ENCODE measurements at regions not wholly inside any gene's neighbourhood (a gene's known extent, or its start where the extent isn't known, plus 50 kb on each side); places are given as distances from the start of the nearest gene placed in this dataset.

DNA sequence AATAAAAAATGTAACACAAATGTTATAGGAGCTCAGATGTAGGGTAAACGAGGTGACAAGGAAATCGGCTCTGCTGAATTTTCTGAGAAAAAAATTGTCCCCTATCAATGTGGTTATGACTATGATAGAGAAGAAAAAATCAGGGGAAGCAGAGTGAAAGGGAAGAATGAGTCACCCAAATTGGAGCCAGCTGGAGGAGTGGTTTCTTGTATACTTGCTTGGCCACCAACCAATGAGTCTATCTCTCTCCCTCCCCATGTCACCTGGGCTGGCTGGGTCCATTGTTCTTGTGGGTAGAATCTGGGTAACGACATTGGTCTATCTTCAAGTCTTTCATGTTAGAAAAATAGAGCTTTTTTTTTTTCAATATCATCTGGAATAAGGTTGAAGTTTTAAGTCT lies 196.6 kb upstream of the FLRT2 start:
- DNase-seq (no peak), ATAC-seq (no peak)
- H3K27me3 ChIP-seq, result no peaks in the 10 kb centered on the region
- no peaks in the 10 kb centered on the region for H3K4me1 ChIP-seq
- H3K9me3 ChIP-seq, result no peaks in the 10 kb centered on the region
- no peak overlapping the region for H3K27ac ChIP-seq
- intact Hi-C loops (cut with DNase I), result no loop called here
- H3K4me3 ChIP-seq, result no peak overlapping the region
- H3K36me3 ChIP-seq, result no peaks in the 10 kb centered on the region
- TF ChIP-seq, protein P1, sequence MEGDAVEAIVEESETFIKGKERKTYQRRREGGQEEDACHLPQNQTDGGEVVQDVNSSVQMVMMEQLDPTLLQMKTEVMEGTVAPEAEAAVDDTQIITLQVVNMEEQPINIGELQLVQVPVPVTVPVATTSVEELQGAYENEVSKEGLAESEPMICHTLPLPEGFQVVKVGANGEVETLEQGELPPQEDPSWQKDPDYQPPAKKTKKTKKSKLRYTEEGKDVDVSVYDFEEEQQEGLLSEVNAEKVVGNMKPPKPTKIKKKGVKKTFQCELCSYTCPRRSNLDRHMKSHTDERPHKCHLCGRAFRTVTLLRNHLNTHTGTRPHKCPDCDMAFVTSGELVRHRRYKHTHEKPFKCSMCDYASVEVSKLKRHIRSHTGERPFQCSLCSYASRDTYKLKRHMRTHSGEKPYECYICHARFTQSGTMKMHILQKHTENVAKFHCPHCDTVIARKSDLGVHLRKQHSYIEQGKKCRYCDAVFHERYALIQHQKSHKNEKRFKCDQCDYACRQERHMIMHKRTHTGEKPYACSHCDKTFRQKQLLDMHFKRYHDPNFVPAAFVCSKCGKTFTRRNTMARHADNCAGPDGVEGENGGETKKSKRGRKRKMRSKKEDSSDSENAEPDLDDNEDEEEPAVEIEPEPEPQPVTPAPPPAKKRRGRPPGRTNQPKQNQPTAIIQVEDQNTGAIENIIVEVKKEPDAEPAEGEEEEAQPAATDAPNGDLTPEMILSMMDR (IDR thresholded peaks at IDR 0.05), result no peak
- no peak for TF ChIP-seq POLR2A (IDR thresholded peaks at IDR 0.05)
- 83 to 89% (median 87%) methylated on average over 3 of the region's 3 CpGs for WGBS, 4 donors

DNA sequence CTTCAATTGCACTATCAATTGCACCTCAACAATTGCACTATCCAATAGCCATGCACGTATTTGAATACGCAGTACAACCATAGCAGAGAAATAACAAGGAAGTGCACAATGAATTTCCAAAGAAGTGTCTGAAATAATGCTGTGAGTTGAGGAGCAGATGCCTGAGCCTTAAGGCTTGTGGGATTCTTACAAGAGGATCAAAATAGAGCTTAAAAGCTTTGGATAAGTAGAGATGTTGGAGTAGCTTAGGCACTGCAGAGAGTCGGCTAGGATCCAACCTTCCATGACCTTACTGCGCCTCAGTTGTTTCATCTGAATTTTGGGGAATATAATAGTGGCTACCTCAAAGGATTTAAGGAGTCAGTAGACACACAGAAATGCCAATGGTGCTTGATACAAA lies 196.1 kb upstream of the FLRT2 start:
- TF ChIP-seq, protein P1 (IDR thresholded peaks at IDR 0.05), result no peak
- no peak for TF ChIP-seq POLR2A (IDR thresholded peaks at IDR 0.05)
- Histone ChIP-seq H3K4me1 (no peaks in the 10 kb centered on the region), H3K27me3 (no peaks in the 10 kb centered on the region), H3K27ac (no peak overlapping the region), H3K36me3 (no peaks in the 10 kb centered on the region), H3K4me3 (no peak overlapping the region), H3K9me3 (no peaks in the 10 kb centered on the region)
- 94 to 98% (median 96%) methylated on average over 4 of the region's 4 CpGs for WGBS, 4 donors
- ATAC-seq (no peak), DNase-seq (no peak)
- intact Hi-C loops (cut with DNase I), result no loop called here

DNA sequence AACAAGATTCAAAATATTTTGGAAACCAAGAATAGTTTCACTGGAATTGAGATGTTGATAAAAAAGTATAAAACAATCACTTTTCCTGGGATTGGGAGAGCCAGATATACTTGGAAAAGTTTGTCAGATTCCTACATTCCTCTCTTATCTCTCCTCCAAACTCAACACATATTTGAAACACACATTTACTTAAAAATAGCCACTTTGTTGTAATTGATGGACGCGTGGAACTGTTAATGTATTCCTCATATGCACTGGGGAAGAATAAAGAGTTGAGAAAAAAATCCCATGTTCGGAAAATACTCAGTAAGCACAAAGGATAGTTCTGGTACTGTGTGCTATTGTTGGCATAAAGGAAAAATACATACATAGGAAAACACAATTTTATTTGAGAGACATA lies 195.6 kb upstream of the FLRT2 start:
- H3K4me1 ChIP-seq, result no peaks in the 10 kb centered on the region
- 53 to 69% (median 65%) methylated on average over 3 of the region's 3 CpGs for WGBS, 4 donors
- TF ChIP-seq POLR2A (IDR thresholded peaks at IDR 0.05), result no peak
- TF ChIP-seq, protein P1 (IDR thresholded peaks at IDR 0.05), result no peak

DNA sequence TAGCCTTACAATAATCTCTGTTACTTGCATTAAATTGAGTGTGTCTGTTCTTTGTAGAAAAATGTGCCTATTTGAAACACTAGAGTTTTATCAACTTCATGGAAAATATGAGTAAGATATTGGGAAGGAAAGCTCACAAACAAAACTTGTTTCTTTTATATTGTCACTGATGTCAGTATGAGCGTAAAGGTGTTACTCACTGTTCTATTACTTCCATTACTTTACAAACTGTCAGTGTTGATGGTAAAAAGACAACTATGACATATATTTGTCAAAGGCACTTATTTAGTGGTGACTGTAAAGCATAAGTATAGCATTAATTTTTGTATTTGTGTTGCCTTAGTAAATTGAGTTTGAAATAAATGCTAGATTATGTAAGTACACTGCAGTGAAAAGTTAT lies 193.7 kb upstream of the FLRT2 start:
- Histone ChIP-seq H3K27ac (no peak overlapping the region), H3K4me3 (no peak overlapping the region), H3K9me3 (no peaks in the 10 kb centered on the region), H3K4me1 (no peaks in the 10 kb centered on the region), H3K36me3 (no peaks in the 10 kb centered on the region), H3K27me3 (no peaks in the 10 kb centered on the region)
- no peak for DNase-seq
- intact Hi-C loops (cut with DNase I), result no loop called here
- ATAC-seq, result no peak
- 96 to 100% (median 97%) methylated on average over 1 of the region's 1 CpG for WGBS, 4 donors
- TF ChIP-seq POLR2A (IDR thresholded peaks at IDR 0.05), result no peak
- TF ChIP-seq, protein P1 (IDR thresholded peaks at IDR 0.05), result no peak

More for the DNA sequence above, 195.6 kb upstream of the FLRT2 start:
- H3K36me3 ChIP-seq, result no peaks in the 10 kb centered on the region
- H3K9me3 ChIP-seq, result no peaks in the 10 kb centered on the region
- H3K4me3 ChIP-seq, result no peak overlapping the region
- no peaks in the 10 kb centered on the region for H3K27me3 ChIP-seq
- ATAC-seq (no peak), DNase-seq (no peak)
- intact Hi-C loops (cut with DNase I), result no loop called here
- no peak overlapping the region for H3K27ac ChIP-seq
